Gastroesophageal sphincter (tissue), 3 donors: ENCODE measurements at regions not wholly inside any gene's neighbourhood (a gene's known extent, or its start where the extent isn't known, plus 50 kb on each side); places are given as distances from the start of the nearest gene placed in this dataset.

Experiments
- EP300 ChIP-seq: sonication (generic); formaldehyde crosslinking; IDR thresholded peaks from one replicate; pipeline ENCODE4 v1.6.1; 2017; ENCODE audit warnings: antibody characterized with exemption, mild to moderate bottlenecking
- POLR2A ChIP-seq, 2 donors: fragments of 450-650 bp; IDR thresholded peaks; one replicate each; pipeline ENCODE4 v1.6.1; 2017; ENCODE audit warnings: antibody characterized with exemption in 2 of 2, mild to moderate bottlenecking in 2 of 2, moderate library complexity in 1 of 2
- POLR2AphosphoS5 ChIP-seq: sonication (generic); formaldehyde crosslinking; IDR thresholded peaks from one replicate; pipeline ENCODE4 v1.6.1; 2017; ENCODE audit warnings: antibody characterized with exemption
- TF ChIP-seq, protein P1 (sequence below), 4 experiments: fragments of 200-600 bp in 2 of 4; fragments of 450-650 bp in 2 of 4; sonication (generic) in 1 of 4; IDR thresholded peaks; one replicate each; pipeline ENCODE4 v1.5.1; 2017 to 2019; ENCODE audit warnings: antibody characterized with exemption in 4 of 4, mild to moderate bottlenecking in 2 of 4, moderate library complexity in 2 of 4

DNA sequence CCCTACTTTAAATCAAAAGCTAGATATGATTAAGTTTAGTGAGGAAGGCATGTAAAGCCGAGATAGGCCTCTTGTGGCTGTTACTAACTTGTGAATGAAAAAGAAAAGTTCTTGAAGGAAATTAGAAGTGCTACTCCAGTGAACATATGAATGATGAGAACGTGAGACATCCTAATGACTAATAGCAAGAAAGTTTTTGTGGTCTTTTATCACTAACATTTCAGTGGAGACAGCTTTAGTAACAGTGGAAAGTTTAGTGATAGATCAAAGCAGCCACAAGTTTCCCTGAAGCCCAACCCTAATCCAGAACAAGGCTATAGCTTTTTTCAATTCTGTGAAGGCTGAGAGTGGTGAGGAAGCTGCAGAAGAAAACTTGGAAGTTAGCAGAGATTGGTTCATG, 73.6 kb upstream of the LRRC8B start:
- TF ChIP-seq POLR2AphosphoS5 (no peak), EP300 (no peak), POLR2A (IDR thresholded peaks at IDR 0.05) (no peak)
- TF ChIP-seq, protein P1, sequence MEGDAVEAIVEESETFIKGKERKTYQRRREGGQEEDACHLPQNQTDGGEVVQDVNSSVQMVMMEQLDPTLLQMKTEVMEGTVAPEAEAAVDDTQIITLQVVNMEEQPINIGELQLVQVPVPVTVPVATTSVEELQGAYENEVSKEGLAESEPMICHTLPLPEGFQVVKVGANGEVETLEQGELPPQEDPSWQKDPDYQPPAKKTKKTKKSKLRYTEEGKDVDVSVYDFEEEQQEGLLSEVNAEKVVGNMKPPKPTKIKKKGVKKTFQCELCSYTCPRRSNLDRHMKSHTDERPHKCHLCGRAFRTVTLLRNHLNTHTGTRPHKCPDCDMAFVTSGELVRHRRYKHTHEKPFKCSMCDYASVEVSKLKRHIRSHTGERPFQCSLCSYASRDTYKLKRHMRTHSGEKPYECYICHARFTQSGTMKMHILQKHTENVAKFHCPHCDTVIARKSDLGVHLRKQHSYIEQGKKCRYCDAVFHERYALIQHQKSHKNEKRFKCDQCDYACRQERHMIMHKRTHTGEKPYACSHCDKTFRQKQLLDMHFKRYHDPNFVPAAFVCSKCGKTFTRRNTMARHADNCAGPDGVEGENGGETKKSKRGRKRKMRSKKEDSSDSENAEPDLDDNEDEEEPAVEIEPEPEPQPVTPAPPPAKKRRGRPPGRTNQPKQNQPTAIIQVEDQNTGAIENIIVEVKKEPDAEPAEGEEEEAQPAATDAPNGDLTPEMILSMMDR (IDR thresholded peaks at IDR 0.05) = no peak
